SK-N-SH treated with all-trans-retinoic acid at 6 μM for 48 hours (cell line): ENCODE measurements at regions not wholly inside any gene's neighbourhood (a gene's known extent, or its start where the extent isn't known, plus 50 kb on each side); places are given as distances from the start of the nearest gene placed in this dataset.

Source experiments
- ARNTL ChIP-seq: fragments of 450-650 bp; formaldehyde crosslinking; IDR thresholded peaks from 2 replicates; pipeline ENCODE4 v1.5.0; 2020; ENCODE audit warnings: low read depth, mild to moderate bottlenecking, moderate library complexity, borderline replicate concordance
- ESRRG ChIP-seq: fragments of 250-450 bp; sonication (Bioruptor Pico); IDR thresholded peaks from 2 replicates; pipeline ENCODE4 v1.6.1; 2021; ENCODE audit warnings: mild to moderate bottlenecking
- ISL1 ChIP-seq: fragments of 250-450 bp; sonication (Bioruptor Pico); IDR thresholded peaks from 2 replicates; pipeline ENCODE4 v2.1.2; 2022; ENCODE audit warnings: mild to moderate bottlenecking, moderate library complexity
- RARB ChIP-seq: fragments of 250-450 bp; sonication (Bioruptor Pico); IDR thresholded peaks from 2 replicates; pipeline ENCODE4 v1.8.0; 2021; ENCODE audit warnings: mild to moderate bottlenecking, moderate library complexity
- SNAI2 ChIP-seq: fragments of 250-450 bp; sonication (Bioruptor Pico); IDR thresholded peaks from 2 replicates; pipeline ENCODE4 v1.5.0; 2020; ENCODE audit warnings: mild to moderate bottlenecking, moderate library complexity
- TOX ChIP-seq: fragments of 250-450 bp; sonication (Bioruptor Pico); IDR thresholded peaks from 2 replicates; pipeline ENCODE4 v1.8.0; 2021; ENCODE audit warnings: mild to moderate bottlenecking, moderate library complexity, borderline replicate concordance
- ZC3H10 ChIP-seq: fragments of 250-450 bp; sonication (Bioruptor Pico); IDR thresholded peaks from 2 replicates; pipeline ENCODE4 v1.5.1; 2021; ENCODE audit warnings: mild to moderate bottlenecking, moderate library complexity
- ZFP3 ChIP-seq: fragments of 250-450 bp; sonication (Bioruptor Pico); IDR thresholded peaks from 2 replicates; pipeline ENCODE4 v1.5.0; 2020; ENCODE audit warnings: mild to moderate bottlenecking, moderate library complexity
- ZFP30 ChIP-seq: fragments of 450-650 bp; formaldehyde crosslinking; IDR thresholded peaks from 2 replicates; pipeline ENCODE4 v1.5.0; 2022; ENCODE audit warnings: mild to moderate bottlenecking, moderate library complexity
- ZNF70 ChIP-seq: fragments of 450-650 bp; formaldehyde crosslinking; IDR thresholded peaks from 2 replicates; pipeline ENCODE4 v1.5.0; 2020; ENCODE audit warnings: mild to moderate bottlenecking, moderate library complexity
- TF ChIP-seq, protein P1 (sequence below): fragments of 250-450 bp; sonication (Bioruptor Pico); IDR thresholded peaks from 2 replicates; pipeline ENCODE4 v1.5.1; 2020; ENCODE audit warnings: low read depth, mild to moderate bottlenecking, moderate library complexity
- TF ChIP-seq, protein P2 (sequence below): fragments of 250-450 bp; sonication (Bioruptor Pico); IDR thresholded peaks from 2 replicates; pipeline ENCODE4 v1.5.1; 2021; ENCODE audit warnings: mild to moderate bottlenecking, moderate library complexity
- TF ChIP-seq, protein P3 (sequence below): fragments of 250-450 bp; sonication (Bioruptor Pico); IDR thresholded peaks from 2 replicates; pipeline ENCODE4 v1.8.0; 2020; ENCODE audit warnings: mild to moderate bottlenecking, moderate library complexity, borderline replicate concordance

DNA sequence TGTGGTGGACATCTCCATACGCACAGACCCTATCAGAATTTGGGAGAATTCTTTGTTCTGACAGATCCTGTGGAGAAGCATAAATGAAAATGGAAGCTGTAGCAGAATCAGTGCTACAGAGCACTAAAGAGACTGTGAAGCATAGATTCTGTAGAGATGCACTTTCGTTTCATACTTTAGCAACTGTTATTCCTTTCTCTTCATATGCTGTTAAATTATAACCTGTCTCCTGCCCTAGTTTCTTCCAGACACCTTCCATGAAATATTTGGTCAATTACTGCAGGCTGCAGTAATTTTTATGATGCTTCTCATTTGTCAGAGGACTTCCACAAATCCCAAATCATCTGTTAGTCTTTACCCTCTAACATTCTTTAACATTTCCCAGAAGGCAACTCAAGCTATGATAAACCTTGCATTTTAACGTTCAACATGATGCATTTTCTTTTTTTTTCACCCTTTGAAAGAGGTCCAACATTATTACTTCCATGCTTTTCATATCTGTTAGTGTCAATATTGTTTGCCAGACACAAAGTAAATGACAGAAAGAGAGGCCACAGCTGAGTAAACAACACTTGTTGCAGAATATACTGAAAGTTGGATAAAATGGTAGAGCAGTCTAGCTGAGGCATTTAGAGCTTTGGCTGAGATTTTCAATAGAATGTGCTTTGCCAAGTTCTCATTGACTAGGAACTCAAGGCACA is 412.7 kb downstream of the LMO7 start:
- no peak for TF ChIP-seq ZNF70 (CRISPR knock-in tag)
- TF ChIP-seq ESRRG (CRISPR knock-in tag), result no peak
- TF ChIP-seq, protein P1, sequence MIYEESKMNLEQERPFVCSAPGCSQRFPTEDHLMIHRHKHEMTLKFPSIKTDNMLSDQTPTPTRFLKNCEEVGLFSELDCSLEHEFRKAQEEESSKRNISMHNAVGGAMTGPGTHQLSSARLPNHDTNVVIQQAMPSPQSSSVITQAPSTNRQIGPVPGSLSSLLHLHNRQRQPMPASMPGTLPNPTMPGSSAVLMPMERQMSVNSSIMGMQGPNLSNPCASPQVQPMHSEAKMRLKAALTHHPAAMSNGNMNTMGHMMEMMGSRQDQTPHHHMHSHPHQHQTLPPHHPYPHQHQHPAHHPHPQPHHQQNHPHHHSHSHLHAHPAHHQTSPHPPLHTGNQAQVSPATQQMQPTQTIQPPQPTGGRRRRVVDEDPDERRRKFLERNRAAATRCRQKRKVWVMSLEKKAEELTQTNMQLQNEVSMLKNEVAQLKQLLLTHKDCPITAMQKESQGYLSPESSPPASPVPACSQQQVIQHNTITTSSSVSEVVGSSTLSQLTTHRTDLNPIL, result no peak
- TF ChIP-seq, protein P2, sequence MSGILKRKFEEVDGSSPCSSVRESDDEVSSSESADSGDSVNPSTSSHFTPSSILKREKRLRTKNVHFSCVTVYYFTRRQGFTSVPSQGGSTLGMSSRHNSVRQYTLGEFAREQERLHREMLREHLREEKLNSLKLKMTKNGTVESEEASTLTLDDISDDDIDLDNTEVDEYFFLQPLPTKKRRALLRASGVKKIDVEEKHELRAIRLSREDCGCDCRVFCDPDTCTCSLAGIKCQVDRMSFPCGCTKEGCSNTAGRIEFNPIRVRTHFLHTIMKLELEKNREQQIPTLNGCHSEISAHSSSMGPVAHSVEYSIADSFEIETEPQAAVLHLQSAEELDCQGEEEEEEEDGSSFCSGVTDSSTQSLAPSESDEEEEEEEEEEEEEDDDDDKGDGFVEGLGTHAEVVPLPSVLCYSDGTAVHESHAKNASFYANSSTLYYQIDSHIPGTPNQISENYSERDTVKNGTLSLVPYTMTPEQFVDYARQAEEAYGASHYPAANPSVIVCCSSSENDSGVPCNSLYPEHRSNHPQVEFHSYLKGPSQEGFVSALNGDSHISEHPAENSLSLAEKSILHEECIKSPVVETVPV (CRISPR knock-in tag), result no peak
- no peak for TF ChIP-seq ARNTL
- no peak for TF ChIP-seq RARB (CRISPR knock-in tag)
- no peak for TF ChIP-seq ISL1 (CRISPR knock-in tag)
- TF ChIP-seq, protein P3, sequence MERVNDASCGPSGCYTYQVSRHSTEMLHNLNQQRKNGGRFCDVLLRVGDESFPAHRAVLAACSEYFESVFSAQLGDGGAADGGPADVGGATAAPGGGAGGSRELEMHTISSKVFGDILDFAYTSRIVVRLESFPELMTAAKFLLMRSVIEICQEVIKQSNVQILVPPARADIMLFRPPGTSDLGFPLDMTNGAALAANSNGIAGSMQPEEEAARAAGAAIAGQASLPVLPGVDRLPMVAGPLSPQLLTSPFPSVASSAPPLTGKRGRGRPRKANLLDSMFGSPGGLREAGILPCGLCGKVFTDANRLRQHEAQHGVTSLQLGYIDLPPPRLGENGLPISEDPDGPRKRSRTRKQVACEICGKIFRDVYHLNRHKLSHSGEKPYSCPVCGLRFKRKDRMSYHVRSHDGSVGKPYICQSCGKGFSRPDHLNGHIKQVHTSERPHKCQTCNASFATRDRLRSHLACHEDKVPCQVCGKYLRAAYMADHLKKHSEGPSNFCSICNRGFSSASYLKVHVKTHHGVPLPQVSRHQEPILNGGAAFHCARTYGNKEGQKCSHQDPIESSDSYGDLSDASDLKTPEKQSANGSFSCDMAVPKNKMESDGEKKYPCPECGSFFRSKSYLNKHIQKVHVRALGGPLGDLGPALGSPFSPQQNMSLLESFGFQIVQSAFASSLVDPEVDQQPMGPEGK (CRISPR knock-in tag), result no peak
- TF ChIP-seq ZFP30 (CRISPR knock-in tag), result no peak
- TF ChIP-seq ZC3H10 (CRISPR knock-in tag), result no peak
- TF ChIP-seq TOX (CRISPR knock-in tag), result no peak
- no peak for TF ChIP-seq ZFP3
- no peak for TF ChIP-seq SNAI2 (CRISPR knock-in tag)
